ENCODE measurements at regions not wholly inside any gene's neighbourhood (a gene's known extent, or its start where the extent isn't known, plus 50 kb on each side); places are given as distances from the start of the nearest gene placed in this dataset.

DNA sequence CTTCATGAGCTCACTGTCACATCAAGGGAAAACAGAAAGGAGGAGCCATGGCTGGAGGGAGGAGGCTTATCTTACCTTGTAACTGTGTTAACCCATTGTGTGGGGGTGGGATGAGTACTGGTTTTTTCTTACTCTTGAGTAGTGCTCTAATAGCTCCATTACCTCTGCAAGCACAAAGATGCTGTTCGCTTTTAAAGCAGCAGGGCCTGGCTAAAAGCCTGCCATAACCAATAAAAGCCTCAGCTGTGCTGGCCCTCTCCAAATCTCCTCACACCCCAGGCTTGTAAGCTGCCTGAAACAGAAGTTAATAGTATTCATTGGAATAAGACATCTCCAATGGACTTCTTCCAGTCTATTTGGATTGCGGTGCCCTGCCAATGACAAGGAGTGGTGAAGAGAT, 544.1 kb downstream of the TUSC7 start:
- no peaks in the 10 kb centered on the region for H3K27me3 Mint-ChIP-seq (ENCODE audit: unreplicated experiment)
- TF ChIP-seq, protein P1, sequence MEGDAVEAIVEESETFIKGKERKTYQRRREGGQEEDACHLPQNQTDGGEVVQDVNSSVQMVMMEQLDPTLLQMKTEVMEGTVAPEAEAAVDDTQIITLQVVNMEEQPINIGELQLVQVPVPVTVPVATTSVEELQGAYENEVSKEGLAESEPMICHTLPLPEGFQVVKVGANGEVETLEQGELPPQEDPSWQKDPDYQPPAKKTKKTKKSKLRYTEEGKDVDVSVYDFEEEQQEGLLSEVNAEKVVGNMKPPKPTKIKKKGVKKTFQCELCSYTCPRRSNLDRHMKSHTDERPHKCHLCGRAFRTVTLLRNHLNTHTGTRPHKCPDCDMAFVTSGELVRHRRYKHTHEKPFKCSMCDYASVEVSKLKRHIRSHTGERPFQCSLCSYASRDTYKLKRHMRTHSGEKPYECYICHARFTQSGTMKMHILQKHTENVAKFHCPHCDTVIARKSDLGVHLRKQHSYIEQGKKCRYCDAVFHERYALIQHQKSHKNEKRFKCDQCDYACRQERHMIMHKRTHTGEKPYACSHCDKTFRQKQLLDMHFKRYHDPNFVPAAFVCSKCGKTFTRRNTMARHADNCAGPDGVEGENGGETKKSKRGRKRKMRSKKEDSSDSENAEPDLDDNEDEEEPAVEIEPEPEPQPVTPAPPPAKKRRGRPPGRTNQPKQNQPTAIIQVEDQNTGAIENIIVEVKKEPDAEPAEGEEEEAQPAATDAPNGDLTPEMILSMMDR (IDR thresholded peaks at IDR 0.05; ENCODE audit: unreplicated experiment), result no peak
- intact Hi-C loops (cut with micrococcal nuclease; ENCODE audit: unreplicated experiment), result no loop called here
- no peaks in the 10 kb centered on the region for H3K4me1 Mint-ChIP-seq (ENCODE audit: low read depth, unreplicated experiment)
- DNase-seq, result no peak
- CTCF ChIA-PET, result no interaction called here
- H3K27ac Mint-ChIP-seq (ENCODE audit: unreplicated experiment), result no peak overlapping the region
- no TSS peak for BruUV-seq (replicated peaks)
- H3K9me3 Mint-ChIP-seq (ENCODE audit: low read depth, unreplicated experiment), result peaks cover 7% of the 10 kb centered on the region
- no peaks in the 10 kb centered on the region for H3K36me3 Mint-ChIP-seq (ENCODE audit: insufficient read depth, unreplicated experiment)
- no peak overlapping the region for H3K4me3 Mint-ChIP-seq (ENCODE audit: low read depth, unreplicated experiment)

GRCh38 chr3:117254985-117255384, 545.4 kb downstream of the TUSC7 start:
- TF ChIP-seq, protein P1 (IDR thresholded peaks at IDR 0.05; ENCODE audit: unreplicated experiment), result no peak
- Mint-ChIP-seq H3K36me3 (ENCODE audit: insufficient read depth, unreplicated experiment) (no peaks in the 10 kb centered on the region), H3K4me1 (ENCODE audit: low read depth, unreplicated experiment) (no peaks in the 10 kb centered on the region), H3K9me3 (ENCODE audit: low read depth, unreplicated experiment) (peaks cover 6% of the 10 kb centered on the region), H3K27ac (ENCODE audit: unreplicated experiment) (no peak overlapping the region), H3K27me3 (ENCODE audit: unreplicated experiment) (no peaks in the 10 kb centered on the region), H3K4me3 (ENCODE audit: low read depth, unreplicated experiment) (no peak overlapping the region)
- CTCF ChIA-PET, result no interaction called here
- no peak for DNase-seq
- intact Hi-C loops (cut with micrococcal nuclease; ENCODE audit: unreplicated experiment), result no loop called here
- no TSS peak for BruUV-seq (replicated peaks)

DNA sequence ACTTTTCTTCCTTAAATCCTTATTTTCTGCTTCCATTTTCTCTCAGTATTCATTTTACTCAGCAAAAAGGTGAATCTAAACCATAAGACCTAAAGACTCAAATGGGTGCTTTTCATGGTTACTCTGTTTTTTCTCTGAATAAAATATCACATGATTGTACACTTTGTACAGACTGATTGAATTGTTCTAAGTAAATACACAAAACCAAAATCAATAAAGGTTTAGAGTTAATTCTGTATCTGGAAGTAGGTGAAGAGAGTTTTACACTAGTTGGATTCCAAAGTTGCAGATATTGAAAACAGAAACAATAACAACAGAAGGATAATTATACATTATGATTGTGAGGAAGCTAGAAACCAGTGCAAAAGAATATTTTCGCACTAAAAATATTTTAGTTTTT, 546.2 kb downstream of the TUSC7 start:
- no peak overlapping the region for H3K27ac Mint-ChIP-seq (ENCODE audit: unreplicated experiment)
- no TSS peak for BruUV-seq (replicated peaks)
- no peaks in the 10 kb centered on the region for H3K27me3 Mint-ChIP-seq (ENCODE audit: unreplicated experiment)
- no peaks in the 10 kb centered on the region for H3K4me1 Mint-ChIP-seq (ENCODE audit: low read depth, unreplicated experiment)
- no peak for DNase-seq
- CTCF ChIA-PET, result interaction anchor here (1.1 kb wide), 1 partner anchor 23 kb away, joined by 3 read pairs; no protein-coding TSS in a partner anchor
- TF ChIP-seq, protein P1 (IDR thresholded peaks at IDR 0.05; ENCODE audit: unreplicated experiment), result no peak
- peaks cover 5% of the 10 kb centered on the region for H3K9me3 Mint-ChIP-seq (ENCODE audit: low read depth, unreplicated experiment)
- intact Hi-C loops (cut with micrococcal nuclease; ENCODE audit: unreplicated experiment), result no loop called here
- H3K36me3 Mint-ChIP-seq (ENCODE audit: insufficient read depth, unreplicated experiment), result no peaks in the 10 kb centered on the region
- H3K4me3 Mint-ChIP-seq (ENCODE audit: low read depth, unreplicated experiment), result no peak overlapping the region

DNA sequence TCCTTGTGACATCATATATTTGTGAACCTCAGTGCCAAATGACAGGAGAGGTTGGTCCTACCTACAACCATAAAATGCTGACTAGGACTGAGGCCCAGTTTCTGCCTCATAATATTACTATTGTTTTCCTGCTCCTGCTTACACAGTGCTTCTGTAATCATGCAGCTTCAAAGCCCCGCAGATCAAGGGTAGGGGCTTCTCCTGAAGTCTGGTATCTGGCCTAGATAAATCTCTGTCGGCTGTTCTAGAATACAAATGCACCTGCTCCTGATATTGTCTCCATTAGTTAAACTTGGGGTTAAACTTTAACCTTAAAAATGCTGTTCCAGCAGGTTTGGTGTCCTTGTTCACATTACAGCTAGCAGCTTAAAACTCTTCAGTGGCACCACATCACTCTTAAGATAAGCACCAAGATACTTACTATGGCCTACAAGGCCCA, 552.4 kb downstream of the TUSC7 start:
- intact Hi-C loops (cut with micrococcal nuclease; ENCODE audit: unreplicated experiment), result no loop called here
- CTCF ChIA-PET, result no interaction called here
- Mint-ChIP-seq H3K4me3 (ENCODE audit: low read depth, unreplicated experiment) (no peak overlapping the region), H3K27me3 (ENCODE audit: unreplicated experiment) (no peaks in the 10 kb centered on the region), H3K4me1 (ENCODE audit: low read depth, unreplicated experiment) (peaks cover 20% of the 10 kb centered on the region), H3K36me3 (ENCODE audit: insufficient read depth, unreplicated experiment) (no peaks in the 10 kb centered on the region), H3K9me3 (ENCODE audit: low read depth, unreplicated experiment) (no peaks in the 10 kb centered on the region), H3K27ac (ENCODE audit: unreplicated experiment) (no peak overlapping the region)
- peak; percentile 4 for DNase-seq
- TF ChIP-seq, protein P1 (IDR thresholded peaks at IDR 0.05; ENCODE audit: unreplicated experiment), result no peak
- no TSS peak for BruUV-seq (replicated peaks)
